Stimulated activated naive CD8-positive, alpha-beta T cell treated with anti-CD3 and anti-CD28 coated beads, Interleukin-15, Interleukin-2, amounts not matched to agents 100 ng/mL and 50 ng/mL, for 24 hours (primary cell): ENCODE measurements at regions not wholly inside any gene's neighbourhood (a gene's known extent, or its start where the extent isn't known, plus 50 kb on each side); places are given as distances from the start of the nearest gene placed in this dataset.
A peak's percentile ranks its signal among the peaks of the same experiment; 100 is the strongest.

ENCODE experiments used
- H3K27ac Mint-ChIP-seq: one replicate; pipeline ENCODE4 v1.8.0; 2021; ENCODE audit warnings: mild to moderate bottlenecking, mixed read lengths
- H3K27me3 Mint-ChIP-seq: one replicate; pipeline ENCODE4 v1.8.0; 2021; ENCODE audit warnings: mixed read lengths
- H3K36me3 Mint-ChIP-seq: one replicate; pipeline ENCODE4 v1.8.0; 2021; ENCODE audit warnings: low read depth, mixed read lengths
- H3K4me1 Mint-ChIP-seq: one replicate; pipeline ENCODE4 v1.8.0; 2021; ENCODE audit warnings: low read depth, mixed read lengths
- H3K4me3 Mint-ChIP-seq: one replicate; pipeline ENCODE4 v1.8.0; 2021; ENCODE audit warnings: mild to moderate bottlenecking, mixed read lengths
- H3K9me3 Mint-ChIP-seq: one replicate; pipeline ENCODE4 v1.8.0; 2021; ENCODE audit warnings: mixed read lengths

- H3K27me3 Mint-ChIP-seq, result no peaks in the 10 kb centered on the region
- no peak overlapping the region for H3K4me3 Mint-ChIP-seq
- peaks cover 4% of the 10 kb centered on the region for H3K9me3 Mint-ChIP-seq
- peak overlapping the region; percentile 86 for H3K27ac Mint-ChIP-seq
- H3K4me1 Mint-ChIP-seq, result peaks cover 28% of the 10 kb centered on the region
- H3K36me3 Mint-ChIP-seq, result no peaks in the 10 kb centered on the region
Observed at GRCh38 chr2:64831977-64832328, 157.2 kb upstream of the SLC1A4 start.

- Mint-ChIP-seq H3K27me3 (no peaks in the 10 kb centered on the region), H3K9me3 (peaks cover 4% of the 10 kb centered on the region), H3K4me1 (peaks cover 31% of the 10 kb centered on the region), H3K27ac (no peak overlapping the region), H3K4me3 (no peak overlapping the region), H3K36me3 (no peaks in the 10 kb centered on the region)
Observed at GRCh38 chr2:64832936-64833335, 156.3 kb upstream of the SLC1A4 start.

- Mint-ChIP-seq H3K36me3 (no peaks in the 10 kb centered on the region), H3K4me3 (no peak overlapping the region), H3K9me3 (no peaks in the 10 kb centered on the region), H3K4me1 (peaks cover 32% of the 10 kb centered on the region), H3K27me3 (no peaks in the 10 kb centered on the region), H3K27ac (no peak overlapping the region)
Observed at GRCh38 chr2:64836566-64836965, 152.6 kb upstream of the SLC1A4 start.

- H3K4me3 Mint-ChIP-seq, result no peak overlapping the region
- H3K27ac Mint-ChIP-seq, result no peak overlapping the region
- no peaks in the 10 kb centered on the region for H3K36me3 Mint-ChIP-seq
- no peaks in the 10 kb centered on the region for H3K9me3 Mint-ChIP-seq
- H3K4me1 Mint-ChIP-seq, result peaks cover 25% of the 10 kb centered on the region
- H3K27me3 Mint-ChIP-seq, result no peaks in the 10 kb centered on the region
Observed at GRCh38 chr2:64837116-64837731, 152.0 kb upstream of the SLC1A4 start.

- Mint-ChIP-seq H3K9me3 (no peaks in the 10 kb centered on the region), H3K27me3 (no peaks in the 10 kb centered on the region), H3K4me1 (peaks cover 25% of the 10 kb centered on the region), H3K4me3 (no peak overlapping the region), H3K27ac (no peak overlapping the region), H3K36me3 (no peaks in the 10 kb centered on the region)
Observed at GRCh38 chr2:64837925-64838641, 151.1 kb upstream of the SLC1A4 start.

GRCh38 chr2:64838817-64839216, 150.4 kb upstream of the SLC1A4 start:
- Mint-ChIP-seq H3K27me3 (no peaks in the 10 kb centered on the region), H3K4me1 (peaks cover 25% of the 10 kb centered on the region), H3K36me3 (no peaks in the 10 kb centered on the region), H3K9me3 (no peaks in the 10 kb centered on the region), H3K27ac (no peak overlapping the region), H3K4me3 (no peak overlapping the region)

GRCh38 chr2:64839844-64840243, 149.4 kb upstream of the SLC1A4 start:
- Mint-ChIP-seq H3K27ac (no peak overlapping the region), H3K9me3 (no peaks in the 10 kb centered on the region), H3K4me1 (peaks cover 25% of the 10 kb centered on the region), H3K27me3 (no peaks in the 10 kb centered on the region), H3K36me3 (no peaks in the 10 kb centered on the region), H3K4me3 (no peak overlapping the region)

- H3K9me3 Mint-ChIP-seq, result no peaks in the 10 kb centered on the region
- no peak overlapping the region for H3K27ac Mint-ChIP-seq
- peaks cover 25% of the 10 kb centered on the region for H3K4me1 Mint-ChIP-seq
- H3K36me3 Mint-ChIP-seq, result no peaks in the 10 kb centered on the region
- no peak overlapping the region for H3K4me3 Mint-ChIP-seq
- H3K27me3 Mint-ChIP-seq, result no peaks in the 10 kb centered on the region
Observed at GRCh38 chr2:64840426-64840881, 148.7 kb upstream of the SLC1A4 start.

GRCh38 chr2:64841461-64841860, 147.7 kb upstream of the SLC1A4 start:
- Mint-ChIP-seq H3K27me3 (no peaks in the 10 kb centered on the region), H3K4me1 (peaks cover 25% of the 10 kb centered on the region)

GRCh38 chr2:64842030-64842429, 147.2 kb upstream of the SLC1A4 start:
- H3K27ac Mint-ChIP-seq, result no peak overlapping the region
- no peaks in the 10 kb centered on the region for H3K9me3 Mint-ChIP-seq
- no peak overlapping the region for H3K4me3 Mint-ChIP-seq
- peaks cover 25% of the 10 kb centered on the region for H3K4me1 Mint-ChIP-seq
- no peaks in the 10 kb centered on the region for H3K27me3 Mint-ChIP-seq
- no peaks in the 10 kb centered on the region for H3K36me3 Mint-ChIP-seq

More at GRCh38 chr2:64841461-64841860, 147.7 kb upstream of the SLC1A4 start:
- no peak overlapping the region for H3K4me3 Mint-ChIP-seq
- H3K36me3 Mint-ChIP-seq, result no peaks in the 10 kb centered on the region
- no peaks in the 10 kb centered on the region for H3K9me3 Mint-ChIP-seq
- no peak overlapping the region for H3K27ac Mint-ChIP-seq

GRCh38 chr2:64844087-64844486, 145.1 kb upstream of the SLC1A4 start:
- no peak overlapping the region for H3K27ac Mint-ChIP-seq
- H3K4me1 Mint-ChIP-seq, result peaks cover 15% of the 10 kb centered on the region
- no peaks in the 10 kb centered on the region for H3K9me3 Mint-ChIP-seq
- no peak overlapping the region for H3K4me3 Mint-ChIP-seq
- H3K27me3 Mint-ChIP-seq, result no peaks in the 10 kb centered on the region
- no peaks in the 10 kb centered on the region for H3K36me3 Mint-ChIP-seq

- Mint-ChIP-seq H3K27me3 (no peaks in the 10 kb centered on the region), H3K4me1 (peaks cover 4% of the 10 kb centered on the region), H3K9me3 (no peaks in the 10 kb centered on the region), H3K4me3 (no peak overlapping the region), H3K27ac (no peak overlapping the region), H3K36me3 (no peaks in the 10 kb centered on the region)
Observed at GRCh38 chr2:64845273-64845905, 143.8 kb upstream of the SLC1A4 start.

GRCh38 chr2:64846177-64846576, 143.0 kb upstream of the SLC1A4 start:
- no peaks in the 10 kb centered on the region for H3K36me3 Mint-ChIP-seq
- no peak overlapping the region for H3K4me3 Mint-ChIP-seq
- no peaks in the 10 kb centered on the region for H3K9me3 Mint-ChIP-seq

GRCh38 chr2:64847930-64848329, 141.3 kb upstream of the SLC1A4 start:
- no peaks in the 10 kb centered on the region for H3K27me3 Mint-ChIP-seq

More at GRCh38 chr2:64846177-64846576, 143.0 kb upstream of the SLC1A4 start:
- Mint-ChIP-seq H3K4me1 (no peaks in the 10 kb centered on the region), H3K27ac (no peak overlapping the region), H3K27me3 (no peaks in the 10 kb centered on the region)

GRCh38 chr2:64848363-64848762, 140.8 kb upstream of the SLC1A4 start:
- no peaks in the 10 kb centered on the region for H3K27me3 Mint-ChIP-seq
- no peak overlapping the region for H3K4me3 Mint-ChIP-seq
- H3K9me3 Mint-ChIP-seq, result no peaks in the 10 kb centered on the region
- H3K36me3 Mint-ChIP-seq, result no peaks in the 10 kb centered on the region
- no peak overlapping the region for H3K27ac Mint-ChIP-seq
- H3K4me1 Mint-ChIP-seq, result peaks cover 5% of the 10 kb centered on the region

More at GRCh38 chr2:64847930-64848329, 141.3 kb upstream of the SLC1A4 start:
- no peak overlapping the region for H3K27ac Mint-ChIP-seq
- H3K4me1 Mint-ChIP-seq, result peaks cover 1% of the 10 kb centered on the region
- no peaks in the 10 kb centered on the region for H3K36me3 Mint-ChIP-seq
- no peaks in the 10 kb centered on the region for H3K9me3 Mint-ChIP-seq
- H3K4me3 Mint-ChIP-seq, result no peak overlapping the region
